Tibial nerve (tissue), 4 donors: ENCODE measurements at regions not wholly inside any gene's neighbourhood (a gene's known extent, or its start where the extent isn't known, plus 50 kb on each side); places are given as distances from the start of the nearest gene placed in this dataset.
"Not testable (repeated sequence)": the region's sequence is repeated elsewhere in the genome, so short reads cannot be mapped to it uniquely, and the experiment has no call there.

ENCODE experiments used
- CTCF ChIP-seq, 5 experiments: fragments of 200-600 bp in 3 of 5; fragments of 450-650 bp in 2 of 5; sonication (generic) in 3 of 5; IDR thresholded peaks; one replicate each; pipeline ENCODE4 v1.5.1; 2016 to 2019; ENCODE audit warnings: antibody characterized with exemption in 5 of 5, mild to moderate bottlenecking in 3 of 5, moderate library complexity in 2 of 5
- EP300 ChIP-seq, 2 donors: sonication (generic); formaldehyde crosslinking; IDR thresholded peaks; one replicate each; pipeline ENCODE4 v1.6.1; 2017; ENCODE audit warnings: antibody characterized with exemption in 2 of 2, mild to moderate bottlenecking in 1 of 2
- POLR2A ChIP-seq, 2 donors: fragments of 450-650 bp; IDR thresholded peaks; one replicate each; pipeline ENCODE4 v1.6.1; 2017; ENCODE audit warnings: antibody characterized with exemption in 2 of 2, mild to moderate bottlenecking in 2 of 2, moderate library complexity in 2 of 2

GRCh38 chr1:120609015-120609573 is 114.7 kb upstream of the NBPF26 start:
- TF ChIP-seq POLR2A, CTCF, EP300 (IDR thresholded peaks at IDR 0.05): not testable (repeated sequence)
